DMS153 treated with DMSO at 0.1 percent for 48 hours (cell line): ENCODE measurements at regions not wholly inside any gene's neighbourhood (a gene's known extent, or its start where the extent isn't known, plus 50 kb on each side); places are given as distances from the start of the nearest gene placed in this dataset.
A peak's percentile ranks its signal among the peaks of the same experiment; 100 is the strongest.
"Not testable (repeated sequence)": the region's sequence is repeated elsewhere in the genome, so short reads cannot be mapped to it uniquely, and the experiment has no call there.

Source experiments
- DNase-seq: peaks from one replicate; lab custom pipeline; 2025; ENCODE audit not compliant: unreplicated experiment; lab: John Stamatoyannopoulos, UW

DNA sequence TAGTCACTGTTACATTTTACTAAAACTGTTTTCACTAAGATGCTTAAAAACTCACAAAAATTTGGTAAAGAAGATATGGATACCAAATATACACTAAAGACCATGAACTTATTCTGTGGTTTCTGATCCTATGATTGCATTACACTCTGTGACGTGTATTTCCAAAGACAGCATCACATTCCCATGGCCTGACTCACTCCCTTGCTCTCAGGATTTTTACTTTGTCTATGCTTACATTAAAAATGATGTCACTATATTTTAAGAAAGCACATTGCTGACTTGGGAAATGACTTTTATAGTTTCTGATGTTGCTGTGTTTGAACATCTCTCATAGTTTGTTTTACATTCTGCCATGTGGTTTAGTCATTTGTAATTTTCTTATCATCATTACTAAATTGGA is 327.9 kb upstream of the MAGEB18 start:
- DNase-seq: no peak

DNA sequence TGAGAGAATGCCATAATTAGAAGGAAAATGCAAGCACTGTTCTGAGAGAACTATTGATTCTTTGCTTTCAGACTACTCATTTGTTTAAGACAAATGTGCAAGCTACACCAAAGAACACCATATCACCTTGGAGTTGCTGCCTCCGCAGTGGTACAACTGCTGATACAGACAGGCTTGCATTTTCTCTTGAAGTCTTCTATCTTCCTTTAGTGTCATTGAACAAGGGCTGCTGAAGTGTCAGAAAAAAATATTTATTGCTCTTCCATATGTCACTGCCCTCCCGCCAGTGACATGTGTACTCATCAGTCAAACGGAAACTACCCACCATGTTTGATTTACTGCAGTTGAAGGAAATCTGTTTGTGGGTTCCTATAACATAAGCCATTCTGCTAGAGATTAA is 318.3 kb upstream of the MAGEB18 start:
- DNase-seq: no peak

DNA sequence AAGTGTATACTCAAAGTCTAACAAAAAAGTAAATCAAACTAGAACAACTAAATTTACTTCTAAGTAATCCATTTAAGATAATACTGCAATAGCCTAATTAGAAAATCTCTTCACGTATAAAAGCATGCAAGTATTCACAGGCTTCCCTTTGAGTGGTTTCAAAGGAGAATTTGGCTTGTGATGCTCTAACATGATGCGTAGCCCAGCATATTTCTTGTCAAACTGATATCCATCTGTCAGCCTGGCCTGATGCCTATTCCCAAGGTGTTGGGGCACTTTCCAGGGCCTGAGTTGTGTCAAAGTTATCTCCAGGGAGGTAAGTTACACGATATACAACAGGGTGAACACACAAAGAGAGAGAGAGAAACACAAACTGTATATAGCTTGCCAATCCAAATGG is 287.0 kb upstream of the MAGEB18 start:
- no peak for DNase-seq

DNA sequence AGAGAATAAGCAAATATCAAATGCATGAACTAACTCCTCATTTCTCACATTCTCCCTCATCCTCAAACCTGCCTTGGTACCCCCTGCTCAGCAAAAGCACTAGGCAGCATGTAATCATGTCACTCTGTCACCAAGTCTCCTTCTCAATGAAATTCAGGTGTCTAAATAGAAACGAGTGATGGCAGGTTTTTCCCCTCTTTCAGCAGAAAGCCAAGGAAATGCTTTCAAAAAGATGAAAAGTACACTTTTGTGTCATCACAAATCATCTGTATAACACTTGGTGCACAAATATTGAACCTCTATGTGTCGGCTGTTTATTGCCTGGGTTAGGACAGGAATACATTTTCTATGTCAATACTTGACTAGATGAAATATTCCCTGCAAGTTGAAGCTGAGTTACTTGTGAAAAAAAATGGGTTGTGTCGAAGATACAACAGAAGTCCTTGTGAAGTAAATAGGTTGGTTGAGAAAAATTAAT is 285.1 kb upstream of the MAGEB18 start:
- DNase-seq: no peak

DNA sequence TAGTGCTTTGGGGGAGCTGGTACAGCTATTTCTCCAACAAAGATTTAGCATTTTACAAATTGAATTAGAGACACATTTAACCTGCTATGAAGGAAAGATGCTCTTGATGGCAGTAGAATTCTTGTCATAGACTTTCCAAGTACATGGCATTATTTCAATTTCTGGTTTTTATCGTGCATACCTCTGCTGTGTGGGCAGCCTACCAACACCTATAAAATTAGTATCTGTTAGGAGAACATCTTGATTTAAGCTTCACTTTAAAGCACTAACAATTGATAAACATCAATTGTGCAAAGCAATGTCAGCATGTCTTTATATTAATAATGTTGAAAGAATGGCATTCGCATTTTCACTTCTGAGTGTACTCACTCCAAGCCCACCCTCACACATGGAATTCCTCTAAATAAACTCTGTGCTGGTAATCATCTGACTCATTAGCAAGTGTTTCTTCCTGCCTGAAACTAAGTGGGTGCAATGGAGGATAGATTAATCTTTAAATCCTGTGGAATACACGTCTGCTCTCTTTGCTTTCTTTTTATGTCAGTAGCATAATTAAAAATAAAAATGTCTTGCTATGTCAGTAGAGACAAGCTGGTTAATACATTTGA is 279.8 kb upstream of the MAGEB18 start:
- DNase-seq: no peak

DNA sequence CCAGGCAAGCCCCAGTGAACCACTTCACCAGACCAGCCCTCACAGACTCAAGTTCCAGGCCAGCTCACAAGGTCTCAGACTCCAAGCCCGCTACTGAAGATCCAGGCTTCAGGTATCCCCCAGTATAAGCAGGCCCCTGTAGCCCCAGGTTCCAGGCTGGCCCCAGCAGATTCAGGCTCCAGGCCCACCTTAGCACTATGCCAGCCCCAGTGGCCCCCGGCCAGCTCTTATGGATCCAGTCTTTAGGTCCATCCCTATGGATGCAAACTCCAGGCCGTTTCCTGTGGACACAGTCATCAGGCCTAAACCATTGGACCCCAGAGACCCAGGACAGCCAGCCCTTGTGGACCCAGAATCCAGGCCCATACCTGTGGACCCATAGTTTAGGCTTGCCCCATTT is 277.8 kb upstream of the MAGEB18 start:
- DNase-seq: no peak

DNA sequence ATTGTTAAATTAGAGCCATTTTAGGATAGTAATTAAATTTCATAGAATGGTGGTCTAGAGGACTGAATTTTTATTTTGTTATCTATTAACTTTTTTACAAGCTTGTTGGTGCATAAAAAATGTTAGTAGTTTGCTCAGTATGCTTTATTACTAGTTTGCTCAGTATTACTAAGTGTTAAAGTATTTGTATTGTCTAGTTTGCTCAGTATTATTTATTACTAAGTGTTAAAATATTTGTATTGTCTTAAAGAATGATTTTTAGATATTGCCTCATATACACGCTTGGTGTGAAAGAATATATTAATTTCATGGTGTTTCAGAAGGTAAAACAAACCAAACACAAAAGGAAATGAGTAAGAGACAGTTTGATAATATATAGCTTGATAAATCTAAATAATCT is 268.4 kb upstream of the MAGEB18 start:
- no peak for DNase-seq

DNA sequence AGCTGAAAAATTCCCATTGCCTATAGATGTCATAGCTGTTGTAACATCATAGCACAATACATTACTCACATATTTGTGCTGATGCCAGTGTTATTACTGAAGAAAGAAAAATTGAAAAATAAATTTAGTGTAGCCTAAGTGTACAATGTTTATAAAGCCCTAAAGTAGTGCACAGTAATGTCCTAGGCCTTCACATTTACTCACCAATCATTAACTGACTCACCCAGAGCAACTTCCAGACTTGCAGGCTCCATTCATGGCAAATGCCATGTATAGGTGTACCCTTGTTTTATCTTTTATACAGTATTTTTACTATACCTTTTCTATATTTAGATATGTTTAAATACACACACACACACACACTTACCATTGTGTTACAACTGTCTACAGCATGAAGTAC is 265.4 kb upstream of the MAGEB18 start:
- DNase-seq: no peak

DNA sequence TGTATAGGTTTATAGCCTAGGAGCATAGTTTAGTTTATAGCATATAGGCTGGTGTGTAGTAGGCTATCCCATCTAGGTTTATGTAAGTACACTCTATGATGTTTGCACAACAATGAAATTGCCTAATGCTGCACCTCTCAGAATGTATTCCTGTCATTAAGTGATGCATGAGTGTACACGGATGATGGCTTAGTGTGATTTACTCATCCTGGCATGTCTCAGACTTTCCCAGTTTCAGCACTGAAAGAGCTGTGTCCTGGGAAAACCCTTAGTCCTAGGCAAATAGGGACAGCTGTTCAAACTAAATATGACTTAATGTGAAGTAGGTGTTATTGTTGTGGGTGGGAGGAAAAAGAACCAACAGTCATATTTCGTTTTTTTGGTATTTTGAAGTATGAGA is 264.9 kb upstream of the MAGEB18 start:
- peak; percentile 56 for DNase-seq

DNA sequence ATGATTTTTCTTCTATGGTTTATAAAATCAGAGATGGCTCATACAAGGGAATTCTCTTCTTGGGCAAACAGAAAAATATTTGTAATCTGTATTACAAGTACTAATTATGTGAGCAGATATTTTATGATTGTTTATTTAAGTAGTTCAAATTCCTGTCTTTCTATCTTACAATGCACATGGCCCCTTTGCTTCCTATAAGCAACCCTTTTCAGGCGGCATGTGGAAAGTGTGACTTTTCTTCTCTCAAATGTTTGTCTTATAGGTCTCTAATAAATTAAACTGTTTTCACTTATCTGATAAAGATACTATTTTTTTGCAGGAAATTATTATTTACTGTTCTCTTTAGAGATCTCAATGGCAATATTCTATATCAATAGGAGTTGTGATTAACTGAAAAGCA is 259.3 kb upstream of the MAGEB18 start:
- DNase-seq: no peak

DNA sequence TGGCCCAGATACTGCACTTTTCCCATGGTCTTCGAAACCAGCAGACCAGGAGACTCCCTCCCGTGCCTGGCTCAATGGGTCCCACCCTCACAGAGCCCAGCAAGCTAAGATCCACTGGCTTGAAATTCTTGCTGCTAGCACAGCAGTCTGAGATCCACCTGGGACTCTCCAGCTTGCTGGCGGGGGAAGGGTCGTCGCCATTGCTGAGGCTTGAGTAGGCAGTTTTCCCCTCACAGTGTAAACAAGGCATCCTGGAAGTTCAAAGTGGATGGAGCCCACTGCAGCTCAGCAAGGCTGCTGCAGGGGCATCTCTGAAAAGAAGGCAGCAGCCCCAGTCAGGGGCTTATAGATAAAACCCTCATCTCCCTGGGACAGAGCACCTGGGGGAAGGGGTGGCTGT is 255.6 kb upstream of the MAGEB18 start:
- DNase-seq: not testable (repeated sequence)

DNA sequence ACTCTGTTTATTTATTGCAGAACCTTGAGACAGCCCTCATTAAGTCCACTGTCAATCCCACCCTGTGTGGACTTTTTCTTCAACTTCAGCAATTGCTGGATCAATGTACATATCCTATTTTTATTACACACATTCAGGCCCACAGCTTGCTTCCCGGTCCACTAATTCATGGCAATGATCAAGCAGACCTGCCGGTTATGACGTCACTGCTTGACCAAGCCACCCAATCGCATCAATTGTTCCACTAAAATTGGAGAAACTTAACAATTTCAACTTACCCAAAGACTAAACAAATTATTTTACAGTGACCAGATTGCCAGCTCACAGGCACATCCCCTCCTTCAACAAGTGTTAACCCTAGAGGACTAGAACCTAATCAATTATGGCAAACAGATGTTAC is 240.4 kb upstream of the MAGEB18 start:
- no peak for DNase-seq

DNA sequence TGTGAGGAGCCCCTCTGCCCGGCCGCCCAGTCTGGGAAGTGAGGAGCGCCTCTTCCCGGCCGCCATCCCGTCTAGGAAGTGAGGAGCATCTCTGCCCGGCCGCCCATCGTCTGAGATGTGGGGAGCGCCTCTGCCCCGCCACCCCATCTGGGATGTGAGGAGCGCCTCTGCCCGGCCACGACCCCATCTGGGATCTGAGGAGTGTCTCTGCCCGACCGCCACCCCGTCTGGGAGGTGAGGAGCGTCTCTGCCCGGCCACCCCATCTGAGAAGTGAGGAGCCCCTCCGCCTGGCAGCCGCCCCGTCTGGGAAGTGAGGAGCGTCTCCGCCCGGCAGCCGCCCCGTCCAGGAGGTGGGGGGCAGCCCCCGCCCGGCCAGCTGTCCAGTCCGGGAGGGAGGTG is 232.4 kb upstream of the MAGEB18 start:
- DNase-seq: not testable (repeated sequence)

DNA sequence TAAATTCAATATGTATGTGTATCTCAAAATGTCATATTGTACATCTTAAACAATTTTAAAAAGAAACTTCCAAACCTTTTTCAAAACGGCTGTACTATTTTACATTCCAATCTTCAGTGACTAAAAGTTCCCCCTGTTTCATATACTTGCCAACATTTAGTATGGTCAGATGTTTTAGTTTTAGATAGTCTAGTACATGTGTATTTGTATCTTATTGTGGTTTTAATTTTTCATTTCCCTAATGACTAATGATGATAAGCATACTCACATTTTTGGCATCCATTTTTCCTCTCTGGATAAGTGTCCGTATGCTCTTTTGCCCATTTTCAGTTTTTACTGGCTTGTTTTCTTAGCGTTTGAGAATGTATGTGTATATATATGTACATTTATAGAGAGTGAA is 212.2 kb upstream of the MAGEB18 start:
- DNase-seq: no peak

DNA sequence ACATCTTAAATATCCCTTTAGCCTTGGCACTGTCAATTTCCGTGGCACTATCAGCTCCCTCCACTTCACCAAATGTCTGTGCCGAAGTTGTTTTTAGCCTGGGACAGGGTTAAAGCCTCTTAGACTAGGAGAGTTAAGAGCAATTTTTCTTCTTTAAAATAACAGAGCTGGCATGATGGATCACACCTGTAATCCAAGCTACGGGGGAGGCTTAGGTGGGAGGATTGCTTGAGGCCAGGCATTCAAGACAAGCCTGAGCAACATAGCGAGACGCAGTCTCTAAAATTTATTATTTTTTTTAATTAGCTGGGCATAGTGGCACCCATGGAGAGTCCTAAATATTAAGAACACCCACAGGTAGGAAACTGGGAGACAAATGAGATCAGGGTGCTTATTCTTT is 209.8 kb upstream of the MAGEB18 start:
- no peak for DNase-seq

DNA sequence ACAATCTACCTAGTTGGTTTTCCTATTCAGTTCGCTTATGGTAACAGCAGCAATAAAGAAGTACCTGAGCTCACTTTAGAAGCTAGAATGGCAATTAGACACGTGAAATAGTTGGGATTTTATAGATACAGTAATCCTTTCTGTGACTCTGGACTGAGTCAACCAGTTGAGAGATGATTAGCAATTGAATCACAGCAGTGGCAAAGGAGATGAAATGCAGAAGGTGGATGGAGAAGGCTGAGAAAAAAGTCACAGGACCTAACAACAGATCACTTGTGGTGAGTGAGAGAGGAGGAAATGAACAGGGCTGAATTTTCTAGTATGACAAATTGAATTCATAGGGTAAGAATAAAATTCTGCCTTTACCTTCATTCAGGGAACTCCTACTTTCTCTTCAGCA is 197.1 kb upstream of the MAGEB18 start:
- no peak for DNase-seq

DNA sequence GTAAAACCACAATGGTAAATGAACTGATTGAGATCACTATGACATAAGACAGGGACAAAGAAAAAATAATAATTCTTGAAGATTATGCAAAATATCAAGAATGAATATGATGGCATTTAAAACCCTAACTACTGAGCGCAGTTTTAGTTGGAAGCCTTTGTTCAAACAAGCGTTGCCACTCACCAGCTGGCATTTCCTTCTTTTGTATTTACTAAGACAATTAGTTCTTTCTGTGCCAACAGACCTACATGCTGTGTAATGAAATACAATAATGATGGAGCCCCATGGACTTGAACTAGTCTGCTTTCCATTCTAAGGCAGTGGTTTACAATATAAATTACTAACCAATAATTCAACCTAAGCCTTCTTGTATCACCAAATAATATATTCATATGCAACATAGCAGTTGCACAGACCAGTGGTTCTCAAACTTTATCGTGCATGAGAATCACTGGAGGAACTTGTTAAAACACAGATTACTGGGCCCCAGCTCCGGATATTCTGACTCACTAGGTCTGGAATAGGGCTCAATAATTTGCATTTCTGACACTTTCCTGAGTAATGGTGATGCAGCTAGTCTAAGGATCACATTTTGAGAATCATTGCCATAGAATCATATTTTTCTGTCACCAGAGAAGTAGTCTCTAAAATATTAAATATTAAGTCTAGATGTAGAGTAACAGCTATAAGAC is 196.4 kb upstream of the MAGEB18 start:
- no peak for DNase-seq

DNA sequence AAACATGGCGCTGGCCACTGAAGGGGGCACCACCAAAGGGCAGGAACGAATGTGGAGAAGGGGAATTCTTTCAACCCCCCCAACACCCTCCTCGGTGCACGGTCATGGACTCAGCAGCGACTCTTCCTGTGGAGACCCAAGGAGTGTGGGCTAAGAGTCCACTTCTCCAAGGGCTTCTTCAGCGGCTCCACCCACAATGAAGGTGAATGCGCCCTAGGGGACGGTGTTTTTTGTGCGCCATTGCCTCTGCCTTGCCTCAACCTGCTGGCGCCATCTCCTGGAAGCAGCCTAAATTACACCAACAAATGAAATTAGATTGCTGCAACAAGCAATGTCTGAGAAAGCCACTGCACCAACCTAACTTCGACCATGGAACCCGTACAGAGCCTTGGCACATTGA is 169.2 kb upstream of the MAGEB18 start:
- DNase-seq: peak; percentile 0

DNA sequence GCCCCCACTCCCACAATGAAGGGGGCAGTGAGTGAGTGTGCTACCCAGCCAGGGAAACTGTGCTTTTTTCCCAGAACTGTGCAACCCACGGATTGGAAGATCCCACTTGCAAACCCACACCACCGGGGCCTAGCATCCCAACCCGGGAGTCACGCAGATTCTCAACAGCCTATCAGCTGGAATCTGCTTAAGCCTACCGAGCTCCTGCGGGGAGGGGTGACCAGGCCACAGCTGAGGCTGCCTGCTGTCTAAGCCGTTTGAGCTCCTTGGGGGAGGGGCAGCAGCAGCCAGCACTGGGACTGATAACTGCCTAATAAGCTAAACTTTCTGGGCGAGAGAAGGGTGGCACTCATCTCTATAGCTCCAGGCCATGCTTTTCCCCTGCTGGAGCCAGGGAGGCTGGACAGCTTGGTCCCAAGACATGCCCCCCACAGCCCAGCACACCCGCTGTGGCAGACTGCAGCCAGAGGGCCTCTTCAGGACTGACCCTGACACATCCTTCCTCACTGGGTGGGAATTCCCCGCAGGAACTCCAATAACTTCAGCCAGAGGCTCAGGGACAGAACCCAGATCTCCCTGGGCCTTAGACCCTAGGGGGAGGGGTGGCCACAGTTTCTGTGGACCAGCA is 161.3 kb upstream of the MAGEB18 start:
- DNase-seq: no peak

DNA sequence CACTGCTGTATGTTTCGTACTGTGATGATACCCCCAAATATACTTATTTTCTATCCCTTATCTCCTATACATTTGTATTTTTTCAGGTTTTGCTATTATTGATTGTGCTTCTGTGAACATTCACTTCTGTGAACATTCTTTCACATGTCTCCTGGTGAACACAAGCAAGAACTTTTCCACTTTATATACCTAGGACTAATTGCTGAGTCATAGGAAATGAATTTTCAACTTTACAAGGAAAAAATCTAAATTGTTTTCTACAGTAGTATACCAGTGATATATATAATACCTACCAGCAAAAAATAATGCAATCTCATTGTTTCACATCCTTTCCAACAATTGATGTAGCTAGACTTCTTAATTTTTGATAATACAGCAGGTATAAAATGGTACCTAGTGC is 139.5 kb upstream of the MAGEB18 start:
- DNase-seq: no peak

DNA sequence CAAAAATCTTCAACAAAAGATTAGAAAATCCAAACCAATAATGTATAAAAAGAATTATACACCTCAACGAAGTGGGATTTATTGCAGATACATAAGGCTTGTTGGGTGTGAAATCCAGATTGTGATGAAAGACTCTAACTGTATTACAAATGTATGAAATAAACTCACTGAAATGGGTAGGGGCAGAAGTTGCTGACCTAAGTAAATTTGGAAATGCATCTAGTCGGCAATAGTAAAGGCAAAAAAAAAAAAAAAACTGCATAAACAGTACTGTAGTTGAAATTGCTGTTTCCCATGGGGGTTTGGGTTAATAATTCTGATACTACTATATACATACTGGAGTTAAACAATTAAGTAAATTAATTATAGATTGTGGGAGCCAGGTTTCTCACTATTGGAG is 130.7 kb upstream of the MAGEB18 start:
- DNase-seq: no peak

DNA sequence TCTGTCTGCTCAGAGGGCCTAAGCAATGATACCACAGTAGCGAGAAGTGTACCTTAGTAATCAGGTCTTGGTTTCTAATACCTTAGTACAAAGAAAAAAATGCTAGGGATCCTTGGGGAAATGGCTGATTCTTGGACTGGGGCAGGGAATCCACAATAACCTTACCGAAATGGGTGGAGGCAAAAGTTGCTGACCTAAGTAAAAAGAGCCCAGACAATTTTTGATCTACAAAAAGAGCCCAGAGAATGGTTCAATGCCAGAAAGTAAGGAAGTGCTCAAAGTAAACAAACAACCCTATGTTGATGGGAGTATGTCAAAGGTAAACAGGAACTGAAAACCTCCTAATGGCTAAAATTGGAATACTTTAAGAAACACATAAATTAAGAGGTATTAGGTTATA is 130.1 kb upstream of the MAGEB18 start:
- DNase-seq: no peak

DNA sequence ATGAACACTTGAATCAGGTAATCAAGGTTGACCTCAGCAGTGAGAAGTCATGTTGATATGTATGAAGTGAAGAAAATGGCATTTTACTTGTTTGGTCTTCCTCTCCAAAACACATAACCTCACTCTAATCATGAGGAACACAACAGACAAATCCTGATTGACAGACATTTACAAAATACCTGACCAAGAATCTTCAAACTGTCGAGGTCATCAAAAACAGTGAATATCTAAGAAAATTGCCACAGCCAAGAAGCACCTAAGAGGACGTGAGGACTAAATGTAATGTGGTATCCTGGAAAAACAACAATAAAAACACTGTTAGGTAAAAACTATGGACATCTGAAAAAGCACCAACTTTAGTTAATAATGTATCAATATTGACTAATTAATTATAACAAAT is 129.5 kb upstream of the MAGEB18 start:
- no peak for DNase-seq
